BLaER1 treated with 17β-estradiol and CSF1 and Interleukin-3, amounts not matched to agents 10 nM and 100 nM (cell line): ENCODE measurements at regions not wholly inside any gene's neighbourhood (a gene's known extent, or its start where the extent isn't known, plus 50 kb on each side); places are given as distances from the start of the nearest gene placed in this dataset.

ENCODE experiments used
- H3K27ac ChIP-seq, 11 experiments: shearing (Covaris generic); formaldehyde crosslinking; 2 replicates each; pipeline ENCODE4 v1.8.1; 2022
- H3K27me3 ChIP-seq, 11 experiments: shearing (Covaris generic); formaldehyde crosslinking; 2 replicates each; pipeline ENCODE4 v1.8.1; 2022
- H3K36me3 ChIP-seq, 11 experiments: shearing (Covaris generic); formaldehyde crosslinking; 2 replicates each; pipeline ENCODE4 v1.8.1; 2022
- H3K4me1 ChIP-seq, 10 experiments: shearing (Covaris generic); formaldehyde crosslinking; 2 replicates each; pipeline ENCODE4 v1.8.1; 2022
- H3K4me2 ChIP-seq, 11 experiments: shearing (Covaris generic); formaldehyde crosslinking; 2 replicates each; pipeline ENCODE4 v1.8.1; 2022
- H3K4me3 ChIP-seq, 10 experiments: shearing (Covaris generic); formaldehyde crosslinking; 2 replicates each; pipeline ENCODE4 v1.8.1; 2022
- H3K9ac ChIP-seq, 11 experiments: shearing (Covaris generic); formaldehyde crosslinking; 2 replicates each; pipeline ENCODE4 v1.8.1; 2022
- H3K9me3 ChIP-seq, 11 experiments: shearing (Covaris generic); formaldehyde crosslinking; replicated peaks in 1 of 11; 2 replicates each; pipeline ENCODE4 v1.8.1; 2022
- H4K20me1 ChIP-seq, 11 experiments: shearing (Covaris generic); formaldehyde crosslinking; 2 replicates each; pipeline ENCODE4 v1.8.1; 2022
- Cebpa-rat ChIP-seq, 11 experiments: shearing (Covaris generic); IDR thresholded peaks; 2 replicates each; pipeline ENCODE4 v1.8.1; 2022

DNA sequence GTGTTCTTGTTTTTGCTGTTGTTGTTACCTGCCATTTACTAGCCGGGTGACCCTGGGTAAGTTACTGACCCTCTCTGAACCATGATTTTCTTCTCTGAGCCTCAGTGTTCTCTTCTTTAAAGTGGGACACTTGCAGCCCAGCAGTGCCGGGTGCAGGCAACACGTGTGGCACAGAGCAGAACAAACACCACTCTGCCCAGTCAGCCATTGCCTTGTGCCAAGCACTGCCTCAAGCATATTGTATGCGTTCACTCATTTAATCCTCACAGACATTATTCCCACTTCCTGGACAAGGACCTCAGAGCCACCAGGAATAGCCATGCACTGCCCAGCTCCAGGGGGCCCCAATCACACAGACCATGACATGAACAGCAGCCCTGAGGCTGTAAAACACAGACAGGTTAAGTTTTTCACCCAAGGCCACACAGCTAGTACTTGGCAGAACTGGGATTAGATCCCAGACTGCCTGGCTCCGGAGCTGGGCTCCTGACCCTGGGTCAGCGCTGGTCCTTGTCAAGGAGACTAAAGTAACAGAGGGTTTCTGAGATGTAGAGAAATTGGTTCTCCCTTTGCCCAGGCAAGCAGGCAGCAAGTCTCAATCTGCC, 74.0 kb upstream of the PTPN1 start:
- Histone ChIP-seq H3K27me3 (no peaks in the 10 kb centered on the region), H3K36me3 (no peaks in the 10 kb centered on the region), H4K20me1 (no peaks in the 10 kb centered on the region), H3K4me2 (peak overlapping the region in 3 of 11 experiments; percentile 38 to 69 (median 58); a peak in 5 of 22 replicates), H3K4me3 (no peak overlapping the region), H3K9ac (peak overlapping the region in 2 of 11 experiments; percentile 1 to 4; a peak in 2 of 22 replicates), H3K9me3 (no peaks in the 10 kb centered on the region), H3K27ac (peak overlapping the region in 7 of 11 experiments; percentile 6 to 72 (median 52); a peak in 9 of 22 replicates), H3K4me1 (peaks cover 12 to 78% (median 58%) of the 10 kb centered on the region in 10 experiments; a peak in 17 of 20 replicates)
- no peak for TF ChIP-seq Cebpa-rat (IDR thresholded peaks at IDR 0.05)

- Histone ChIP-seq H4K20me1 (no peaks in the 10 kb centered on the region), H3K4me2 (no peak overlapping the region), H3K4me1 (peaks cover 18 to 84% (median 63%) of the 10 kb centered on the region in 10 experiments; a peak in 18 of 20 replicates), H3K27me3 (no peaks in the 10 kb centered on the region), H3K27ac (peak overlapping the region in 7 of 11 experiments; percentile 6 to 72 (median 29); a peak in 9 of 22 replicates), H3K36me3 (no peaks in the 10 kb centered on the region), H3K9me3 (no peaks in the 10 kb centered on the region), H3K9ac (no peak overlapping the region; a peak in 1 of 22 replicates), H3K4me3 (no peak overlapping the region)
- no peak for TF ChIP-seq Cebpa-rat (IDR thresholded peaks at IDR 0.05)
Measured at GRCh38 chr20:50436696-50437095, 73.5 kb upstream of the PTPN1 start.

GRCh38 chr20:50438986-50439407, 71.2 kb upstream of the PTPN1 start:
- no peaks in the 10 kb centered on the region for H3K36me3 ChIP-seq
- H4K20me1 ChIP-seq, result no peaks in the 10 kb centered on the region
- no peak overlapping the region; a peak in 1 of 22 replicates for H3K9ac ChIP-seq
- TF ChIP-seq Cebpa-rat (IDR thresholded peaks at IDR 0.05), result no peak
- H3K27me3 ChIP-seq, result no peaks in the 10 kb centered on the region
- peaks cover 20 to 89% (median 59%) of the 10 kb centered on the region in 10 experiments; a peak in 18 of 20 replicates for H3K4me1 ChIP-seq
- peak overlapping the region in 2 of 11 experiments; percentile 23 to 30; a peak in 2 of 22 replicates for H3K27ac ChIP-seq
- peak overlapping the region in 9 of 11 experiments; percentile 6 to 79 (median 34); a peak in 14 of 22 replicates for H3K4me2 ChIP-seq
- no peak overlapping the region for H3K4me3 ChIP-seq
- H3K9me3 ChIP-seq, result no peaks in the 10 kb centered on the region

- H4K20me1 ChIP-seq, result no peaks in the 10 kb centered on the region
- H3K9ac ChIP-seq, result no peak overlapping the region; a peak in 2 of 22 replicates
- no peak overlapping the region for H3K4me3 ChIP-seq
- H3K4me1 ChIP-seq, result peaks cover 15 to 86% (median 51%) of the 10 kb centered on the region in 10 experiments; a peak in 18 of 20 replicates
- TF ChIP-seq Cebpa-rat (IDR thresholded peaks at IDR 0.05), result no peak
- no peaks in the 10 kb centered on the region for H3K9me3 ChIP-seq
- H3K27ac ChIP-seq, result peak overlapping the region in 3 of 11 experiments; percentile 57 to 76 (median 60); a peak in 4 of 22 replicates
- H3K36me3 ChIP-seq, result no peaks in the 10 kb centered on the region
- H3K27me3 ChIP-seq, result no peaks in the 10 kb centered on the region
- peak overlapping the region in 7 of 11 experiments; percentile 42 to 79 (median 66); a peak in 13 of 22 replicates for H3K4me2 ChIP-seq
Measured at GRCh38 chr20:50439539-50440453, 70.4 kb upstream of the PTPN1 start.

- no peaks in the 10 kb centered on the region for H4K20me1 ChIP-seq
- H3K36me3 ChIP-seq, result no peaks in the 10 kb centered on the region
- peaks cover 22 to 89% (median 50%) of the 10 kb centered on the region in 10 experiments; a peak in 18 of 20 replicates for H3K4me1 ChIP-seq
- no peaks in the 10 kb centered on the region for H3K9me3 ChIP-seq
- TF ChIP-seq Cebpa-rat (IDR thresholded peaks at IDR 0.05), result no peak
- H3K4me2 ChIP-seq, result peak overlapping the region in 3 of 11 experiments; percentile 56 to 79 (median 69); a peak in 5 of 22 replicates
- no peak overlapping the region for H3K9ac ChIP-seq
- H3K27ac ChIP-seq, result no peak overlapping the region
- no peak overlapping the region for H3K4me3 ChIP-seq
- no peaks in the 10 kb centered on the region for H3K27me3 ChIP-seq
Measured at GRCh38 chr20:50442512-50442911, 67.7 kb upstream of the PTPN1 start.

DNA sequence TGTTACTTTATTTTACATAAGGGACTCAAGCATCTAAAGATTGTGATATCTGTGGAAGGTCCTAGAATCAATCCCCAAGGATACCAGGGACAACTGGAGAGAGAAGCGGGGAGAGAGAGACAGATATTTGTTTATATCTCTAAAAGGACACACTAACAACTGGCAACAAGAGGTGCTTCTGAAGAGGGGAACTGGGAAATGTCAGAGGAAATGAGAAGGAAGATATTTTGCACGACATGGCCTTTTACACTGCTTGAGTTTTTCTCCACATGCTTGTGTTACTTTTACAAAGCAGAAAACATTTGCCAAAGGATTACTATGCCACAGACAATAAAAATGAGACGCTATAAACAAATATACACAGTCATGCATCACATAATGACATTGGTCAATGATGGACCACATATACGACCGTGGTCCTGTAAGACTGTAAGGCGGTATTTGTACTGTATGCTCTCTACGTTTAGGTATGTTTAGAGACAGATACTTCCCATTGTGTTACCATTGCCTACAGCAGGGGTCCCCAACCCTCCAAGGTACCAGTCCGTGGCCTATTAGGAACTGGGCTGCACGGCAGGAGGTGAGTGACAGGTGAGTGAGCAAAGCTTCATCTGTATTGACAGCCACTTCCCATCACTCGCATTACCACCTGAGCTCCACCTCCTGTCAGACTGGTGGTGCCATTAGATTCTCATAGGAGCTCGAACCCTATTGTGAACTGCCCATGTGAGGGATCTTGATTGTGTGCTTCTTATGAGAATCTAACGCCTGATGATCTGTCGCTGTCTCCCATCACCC, 64.6 kb upstream of the PTPN1 start:
- no peak overlapping the region for H3K9ac ChIP-seq
- peak overlapping the region in 8 of 11 experiments; percentile 28 to 83 (median 66); a peak in 16 of 22 replicates for H3K4me2 ChIP-seq
- H3K36me3 ChIP-seq, result no peaks in the 10 kb centered on the region
- no peak for TF ChIP-seq Cebpa-rat (IDR thresholded peaks at IDR 0.05)
- no peaks in the 10 kb centered on the region for H3K27me3 ChIP-seq
- no peaks in the 10 kb centered on the region for H4K20me1 ChIP-seq
- peaks cover 32 to 81% (median 49%) of the 10 kb centered on the region in 10 experiments for H3K4me1 ChIP-seq
- peak overlapping the region in 2 of 11 experiments; percentile 18 to 40; a peak in 2 of 22 replicates for H3K27ac ChIP-seq
- H3K9me3 ChIP-seq, result no peaks in the 10 kb centered on the region
- no peak overlapping the region for H3K4me3 ChIP-seq

DNA sequence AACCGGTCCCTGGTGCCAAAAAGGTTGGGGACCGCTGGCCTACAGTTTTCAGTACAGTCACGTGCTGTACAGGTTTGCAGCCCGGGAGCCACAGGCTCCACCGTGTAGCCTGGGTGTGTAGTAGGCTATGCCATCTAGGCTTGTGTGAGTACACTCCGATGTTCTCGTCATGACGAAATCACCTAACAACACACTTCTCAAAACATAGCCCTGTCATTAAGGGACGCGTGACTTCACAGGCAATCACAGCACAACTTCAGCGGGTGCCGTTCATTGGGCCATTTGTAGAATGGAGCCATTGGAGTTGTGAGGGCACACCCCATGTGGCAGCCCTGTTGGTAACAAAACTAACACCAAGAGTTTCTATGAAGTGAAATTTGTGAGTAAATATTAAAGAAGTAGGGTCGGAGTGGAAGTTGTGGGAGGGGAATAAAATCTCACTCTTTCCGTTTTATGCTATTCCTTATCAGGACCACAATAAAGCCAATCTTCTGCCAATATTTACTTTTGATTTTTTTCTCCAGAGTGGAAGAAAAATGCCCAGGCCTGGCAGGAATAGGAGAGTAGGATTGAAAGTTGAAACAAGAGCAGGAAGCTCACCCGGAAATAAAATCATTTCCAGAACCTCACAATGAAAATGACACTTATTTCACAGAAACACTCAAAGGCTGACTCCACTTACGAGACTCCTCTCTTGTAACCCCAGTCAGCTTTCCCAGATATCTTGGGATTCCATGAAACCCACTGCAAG, 63.7 kb upstream of the PTPN1 start:
- Histone ChIP-seq H3K9ac (no peak overlapping the region), H3K36me3 (no peaks in the 10 kb centered on the region), H3K27me3 (no peaks in the 10 kb centered on the region), H3K27ac (0 out of 22 replicates have a peak overlapping the region, but pooled peaks of 1 of the 11 experiments have one; percentile 2), H3K9me3 (no peaks in the 10 kb centered on the region), H3K4me1 (peaks cover 32 to 81% (median 49%) of the 10 kb centered on the region in 10 experiments), H3K4me3 (no peak overlapping the region), H3K4me2 (peak overlapping the region in 6 of 11 experiments; percentile 54 to 83 (median 66); a peak in 10 of 22 replicates), H4K20me1 (no peaks in the 10 kb centered on the region)
- no peak for TF ChIP-seq Cebpa-rat (IDR thresholded peaks at IDR 0.05)
